Endothelial cell of umbilical vein (primary cell): ENCODE measurements at regions not wholly inside any gene's neighbourhood (a gene's known extent, or its start where the extent isn't known, plus 50 kb on each side); places are given as distances from the start of the nearest gene placed in this dataset.

Source experiments
- BruUV-seq: library from RNA; stranded (reverse); fragments of 400-500 nt; replicated peaks from 2 replicates; lab custom pipeline; 2021; lab: Mats Ljungman, UMichigan
- CTCF ChIA-PET: fragments of 300-600, 350-600 bp; sonication (Branson Sonifier 250); formaldehyde crosslinking; loops from one replicate; lab custom pipeline; 2021; ENCODE audit warnings: antibody characterized with exemption, inconsistent platforms; lab: Charles Lee
- POLR2A ChIA-PET: fragments of 300-600, 350-600 bp; sonication (Branson Sonifier 250); formaldehyde crosslinking; loops from one replicate; lab custom pipeline; 2021; ENCODE audit warnings: antibody characterized with exemption, inconsistent platforms; lab: Charles Lee
- DNase-seq: peaks from one replicate; pipeline ENCODE4 v3.0.0-alpha.2; 2011; ENCODE audit warnings: low read depth, low spot score
- FAIRE-seq: peaks from 2 replicates; lab custom pipeline; 2011; peaks lifted over from hg19 to GRCh38; lab: Jason Lieb, UNC
- H2AFZ ChIP-seq: 2 replicates; pipeline ENCODE4 v1.6.0; 2012; ENCODE audit warnings: low read depth, low read length, control low read depth, inconsistent platforms
- H3K27ac ChIP-seq: 2 replicates; pipeline ENCODE4 v1.5.1; 2011; ENCODE audit warnings: low read depth, mild to moderate bottlenecking, control low read depth, low read length, moderate library complexity; ENCODE audit not compliant: insufficient read depth
- H3K27me3 ChIP-seq, 2 experiments: 2 replicates each; pipeline versions ENCODE4 v1.6.0 to v1.6.1; 2011; ENCODE audit warnings: low read length in 2 of 2, mixed read lengths in 1 of 2; ENCODE audit not compliant: control insufficient read depth in 2 of 2, insufficient read depth in 2 of 2
- H3K36me3 ChIP-seq, 2 experiments: 2 replicates in 1 of 2; 3 replicates in 1 of 2; pipeline ENCODE4 v1.5.1; 2011; ENCODE audit warnings: low read length in 2 of 2, mild to moderate bottlenecking in 1 of 2, moderate library complexity in 1 of 2; ENCODE audit not compliant: control insufficient read depth in 2 of 2, insufficient read depth in 2 of 2; ENCODE audit errors: extremely low read depth in 1 of 2
- H3K4me1 ChIP-seq: 3 replicates; pipeline ENCODE4 v1.5.1; 2011; ENCODE audit warnings: mild to moderate bottlenecking, low read length; ENCODE audit not compliant: control insufficient read depth, insufficient read depth; ENCODE audit errors: extremely low read depth
- H3K4me2 ChIP-seq: 2 replicates; pipeline ENCODE4 v1.6.1; 2011; ENCODE audit warnings: low read length, control low read depth, mixed read lengths; ENCODE audit not compliant: insufficient read depth
- H3K4me3 ChIP-seq, 3 experiments: fragments of 200-600 bp in 1 of 3; sonication (generic), shearing (Covaris generic) in 1 of 3; replicated peaks in 1 of 3; 2 replicates each; pipeline ENCODE4 v1.5.1; 2011 to 2016; ENCODE audit warnings: control low read depth in 3 of 3, low read length in 3 of 3, mild to moderate bottlenecking in 2 of 3, inconsistent platforms in 1 of 3, low read depth in 1 of 3, moderate library complexity in 1 of 3; ENCODE audit not compliant: insufficient read depth in 1 of 3
- H3K79me2 ChIP-seq: 2 replicates; pipeline ENCODE4 v1.6.0; 2012; ENCODE audit warnings: low read length, inconsistent platforms; ENCODE audit not compliant: control insufficient read depth, insufficient read depth
- H3K9ac ChIP-seq: replicated peaks from 2 replicates; pipeline ENCODE3; 2011; ENCODE audit warnings: low read length, control low read depth; ENCODE audit not compliant: insufficient read depth; ENCODE audit errors: extremely low read depth
- H3K9me1 ChIP-seq: replicated peaks from 3 replicates; pipeline ENCODE4 v1.6.0; 2011; ENCODE audit warnings: mild to moderate bottlenecking, low read length; ENCODE audit not compliant: control insufficient read depth, insufficient read depth; ENCODE audit errors: extremely low read depth
- H3K9me3 ChIP-seq: replicated peaks from 2 replicates; pipeline ENCODE4 v1.5.1; 2012; ENCODE audit warnings: low read length, inconsistent platforms; ENCODE audit not compliant: control insufficient read depth, insufficient read depth
- H4K20me1 ChIP-seq: replicated peaks from 2 replicates; pipeline ENCODE3; 2011; ENCODE audit warnings: mild to moderate bottlenecking, low read length; ENCODE audit not compliant: control insufficient read depth, insufficient read depth; ENCODE audit errors: extremely low read depth
- CTCF ChIP-seq, 2 donors: IDR thresholded peaks; 1 replicate in 1 of 2; 2 replicates in 1 of 2; pipeline ENCODE4 v1.5.1; 2011; ENCODE audit warnings: low read length in 2 of 2, mild to moderate bottlenecking in 2 of 2, moderate library complexity in 2 of 2, control low read depth in 1 of 2, inconsistent platforms in 1 of 2, low read depth in 1 of 2; ENCODE audit not compliant: insufficient read depth in 1 of 2; ENCODE audit errors: extremely low read depth in 1 of 2
- EZH2 ChIP-seq: IDR thresholded peaks from 2 replicates; pipeline ENCODE4 v1.6.1; 2012; ENCODE audit warnings: borderline replicate concordance, low read depth, mild to moderate bottlenecking, moderate library complexity, low read length, inconsistent platforms; ENCODE audit not compliant: severe bottlenecking
- FOS ChIP-seq: IDR thresholded peaks from 2 replicates; pipeline ENCODE4 v1.6.1; 2011; ENCODE audit warnings: mild to moderate bottlenecking, low read length, moderate library complexity, borderline replicate concordance; ENCODE audit not compliant: insufficient read depth
- GATA2 ChIP-seq: IDR thresholded peaks from 2 replicates; pipeline ENCODE4 v1.7.0; 2011; ENCODE audit warnings: low read depth, mild to moderate bottlenecking, moderate library complexity, mixed read lengths, low read length; ENCODE audit not compliant: insufficient read length, insufficient read depth
- JUN ChIP-seq: IDR thresholded peaks from 2 replicates; pipeline ENCODE4 v1.6.1; 2011; ENCODE audit warnings: borderline replicate concordance, low read depth; ENCODE audit not compliant: insufficient read length, insufficient read depth
- MAX ChIP-seq: IDR thresholded peaks from 2 replicates; pipeline ENCODE4 v1.6.1; 2011; ENCODE audit not compliant: insufficient read depth, insufficient read length
- MYC ChIP-seq: IDR thresholded peaks from one replicate; pipeline ENCODE4 v1.6.1; 2011; ENCODE audit warnings: mild to moderate bottlenecking, low read depth, low read length
- POLR2A ChIP-seq: IDR thresholded peaks from 2 replicates; pipeline ENCODE4 v1.6.1; 2012; ENCODE audit warnings: low read depth, mild to moderate bottlenecking, control low read depth, low read length
- POLR2AphosphoS5 ChIP-seq: IDR thresholded peaks from 2 replicates; pipeline ENCODE4 v1.6.1; 2012; ENCODE audit warnings: low read depth, mild to moderate bottlenecking, control low read depth, low read length, moderate library complexity; ENCODE audit not compliant: insufficient read depth
- dilution Hi-C: fragments of 300-500 bp; cut with MboI; formaldehyde crosslinking; loops from one replicate; pipeline ENCODE4 v1.15.0; 2019; ENCODE audit warnings: low sequenced_read_pairs; ENCODE audit not compliant: extremely low pct_ligation_motif_present
- intact Hi-C: fragments of 100-400 bp; cut with micrococcal nuclease; formaldehyde crosslinking; loops from one replicate; pipeline ENCODE4 v1.10.0; 2022

GRCh38 chr6:79403086-79403485, 134.1 kb downstream of the LCA5 start:
- no peaks in the 10 kb centered on the region for H4K20me1 ChIP-seq
- H3K9me3 ChIP-seq: no peaks in the 10 kb centered on the region
- no peak overlapping the region for H3K4me2 ChIP-seq
- H2AFZ ChIP-seq: no peak overlapping the region
- no peaks in the 10 kb centered on the region for H3K79me2 ChIP-seq
- BruUV-seq: no TSS peak
- ChIA-PET CTCF (interaction anchor here (0.9 kb wide), 1 partner anchor 17 kb away, joined by 4 read pairs; no protein-coding TSS in a partner anchor), POLR2A (no interaction called here)
- intact Hi-C loops: no loop called here
- TF ChIP-seq EZH2 (no peak), FOS (no peak), CTCF (IDR thresholded peaks at IDR 0.05; ENCODE audit: extremely low read depth in 1 of 2, insufficient read depth in 1 of 2, low read depth in 1 of 2, low read length in 2 of 2) (no peak), POLR2AphosphoS5 (no peak), MYC (no peak), MAX (no peak), GATA2 (no peak), JUN (no peak), POLR2A (no peak)
- dilution Hi-C loops: no loop called here
- H3K4me1 ChIP-seq: no peaks in the 10 kb centered on the region
- no peaks in the 10 kb centered on the region for H3K27me3 ChIP-seq
- H3K9ac ChIP-seq: no peak overlapping the region
- H3K9me1 ChIP-seq: no peaks in the 10 kb centered on the region
- no peak overlapping the region for H3K27ac ChIP-seq
- no peak for DNase-seq
- no peak overlapping the region for H3K4me3 ChIP-seq
- FAIRE-seq: no peak
- no peaks in the 10 kb centered on the region for H3K36me3 ChIP-seq
